ENCODE measurements at regions not wholly inside any gene's neighbourhood (a gene's known extent, or its start where the extent isn't known, plus 50 kb on each side); places are given as distances from the start of the nearest gene placed in this dataset. TPM values are rescaled to one million over a fixed set of nuclear protein-coding genes. Genes with fewer than 3 reads are reported as not detected.
"Not testable (repeated sequence)": the region's sequence is repeated elsewhere in the genome, so short reads cannot be mapped to it uniquely, and the experiment has no call there.

GRCh38 chr2:90359887-90360730, 1668.6 kb downstream of the RPIA start:
- not testable (repeated sequence) for H3K4me3 ChIP-seq (ENCODE audit: low read depth, low read length); DNase-seq (ENCODE audit: low read depth)

GRCh38 chr2:90360731-90361035, 1669.2 kb downstream of the RPIA start:
- not testable (repeated sequence) for H3K4me3 ChIP-seq (ENCODE audit: low read depth, low read length)

More at GRCh38 chr2:90360731-90361035, 1669.2 kb downstream of the RPIA start:
- not testable (repeated sequence) for DNase-seq (ENCODE audit: low read depth)

Small RNAs in the stretch of these regions (small RNA-seq; reads per million reads assigned to genes)
- not detected for gene AC233263.1
- not detected for gene AC233263.2
- gene IGKV1D-35: not detected
- gene IGKV2D-19: not detected
- not detected for gene IGKV2D-36
- gene IGKV2D-38: not detected
- not detected for gene IGKV3D-25
